RPMI7951 (cell line): ENCODE measurements at regions not wholly inside any gene's neighbourhood (a gene's known extent, or its start where the extent isn't known, plus 50 kb on each side); places are given as distances from the start of the nearest gene placed in this dataset.

Source experiments
- DNase-seq: peaks from one replicate; pipeline ENCODE4 v3.0.0-alpha.2; 2012; ENCODE audit warnings: low read depth

- no peak for DNase-seq
Observed at GRCh38 chr16:76182041-76182635, 95.1 kb upstream of the CNTNAP4 start.

DNA sequence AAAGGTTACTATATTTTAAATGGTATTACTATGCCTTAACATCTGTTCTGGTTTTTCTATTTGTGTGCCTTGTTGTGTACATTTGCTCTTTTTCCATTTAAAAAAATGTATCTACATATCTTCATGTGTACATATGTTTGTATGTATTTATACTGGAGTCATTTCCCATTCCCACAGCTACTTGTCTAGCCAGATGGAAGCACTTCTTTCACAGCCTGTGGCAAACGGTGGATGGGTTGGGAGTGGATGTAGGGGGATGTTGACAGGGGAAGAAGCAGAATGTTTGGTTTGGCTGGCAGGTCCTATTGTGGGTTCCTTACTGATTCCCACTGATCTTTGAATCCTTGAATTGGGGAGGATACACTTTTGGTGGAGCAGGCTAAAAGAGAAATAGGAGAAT is 93.6 kb upstream of the CNTNAP4 start:
- DNase-seq, result no peak

DNA sequence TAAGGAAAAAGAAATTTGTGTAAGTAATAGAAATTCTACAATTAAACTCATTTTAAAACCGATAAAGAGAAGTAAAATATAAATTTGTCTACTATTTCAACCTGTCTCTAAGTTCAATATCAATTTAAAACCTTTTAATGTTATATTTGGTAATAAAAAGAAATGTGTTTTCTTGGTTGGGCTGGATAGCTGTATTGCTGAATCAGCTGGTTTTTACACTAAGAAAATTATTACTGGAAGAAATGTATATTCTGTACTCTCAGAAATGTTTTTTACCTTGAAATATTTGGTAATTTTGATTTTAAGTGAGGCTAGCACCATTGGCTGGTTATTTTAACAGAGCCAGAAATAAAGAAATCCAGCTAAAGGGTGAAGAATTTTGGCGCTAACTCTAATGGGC is 87.1 kb upstream of the CNTNAP4 start:
- DNase-seq, result no peak

DNA sequence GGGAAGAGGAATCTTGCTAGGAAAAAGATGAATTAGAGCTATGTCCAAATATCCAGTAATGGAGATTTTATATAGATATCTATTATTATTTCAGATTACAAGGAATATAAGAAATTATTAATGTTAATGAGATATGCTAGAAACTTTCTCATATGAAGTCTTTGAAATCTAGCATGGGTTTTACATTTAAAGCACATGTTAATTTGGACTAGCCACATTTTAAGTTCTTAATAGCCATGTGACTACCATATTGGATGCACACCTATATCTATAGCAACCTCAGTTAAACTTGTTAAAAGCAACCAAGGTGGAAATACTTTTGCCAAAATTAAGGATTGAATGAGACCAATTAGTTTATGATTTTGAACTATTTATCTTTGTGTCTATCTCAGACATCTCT is 86.7 kb upstream of the CNTNAP4 start:
- no peak for DNase-seq

- no peak for DNase-seq
Observed at GRCh38 chr16:76193906-76194615, 83.1 kb upstream of the CNTNAP4 start.

DNA sequence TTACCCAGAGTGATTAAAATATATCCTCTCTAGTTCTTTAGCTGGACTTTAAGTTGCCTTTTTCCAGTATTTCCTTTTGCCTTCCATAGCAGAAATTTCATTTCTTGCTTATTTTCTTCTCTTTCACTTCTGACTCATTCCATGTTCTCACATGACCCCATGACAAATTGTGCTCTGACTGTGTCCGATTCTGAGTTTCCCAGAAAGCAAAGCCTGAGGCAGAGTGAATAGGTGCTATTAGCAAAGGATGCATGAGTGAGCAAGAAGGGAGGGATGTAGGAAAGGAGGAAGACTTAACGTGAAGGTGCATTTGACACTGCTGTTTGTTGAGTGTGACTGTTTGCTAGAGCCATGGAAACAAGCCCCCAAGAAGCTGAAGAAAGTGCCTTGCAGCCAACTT is 82.6 kb upstream of the CNTNAP4 start:
- no peak for DNase-seq

GRCh38 chr16:76195056-76195455 is 82.1 kb upstream of the CNTNAP4 start:
- no peak for DNase-seq

GRCh38 chr16:76195648-76196047 is 81.6 kb upstream of the CNTNAP4 start:
- DNase-seq, result no peak

DNA sequence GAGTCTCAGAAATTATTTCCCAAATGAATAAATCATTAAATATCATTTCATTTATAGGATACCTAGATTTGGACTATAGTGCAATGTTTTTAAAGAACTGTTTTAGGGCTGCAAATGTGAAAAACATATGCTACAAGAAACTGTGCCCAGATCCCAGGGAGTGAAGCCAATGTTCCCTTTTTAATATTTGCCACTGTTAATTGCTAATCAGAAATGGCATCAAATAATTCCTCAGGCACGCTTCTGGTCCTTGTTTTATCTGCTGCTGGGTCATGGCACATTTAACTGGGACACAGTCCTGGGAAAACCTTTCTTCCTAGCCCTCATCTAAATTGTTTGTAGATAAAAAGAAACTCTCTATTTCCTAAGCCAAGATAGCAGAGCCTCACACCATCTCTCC is 79.3 kb upstream of the CNTNAP4 start:
- no peak for DNase-seq

DNA sequence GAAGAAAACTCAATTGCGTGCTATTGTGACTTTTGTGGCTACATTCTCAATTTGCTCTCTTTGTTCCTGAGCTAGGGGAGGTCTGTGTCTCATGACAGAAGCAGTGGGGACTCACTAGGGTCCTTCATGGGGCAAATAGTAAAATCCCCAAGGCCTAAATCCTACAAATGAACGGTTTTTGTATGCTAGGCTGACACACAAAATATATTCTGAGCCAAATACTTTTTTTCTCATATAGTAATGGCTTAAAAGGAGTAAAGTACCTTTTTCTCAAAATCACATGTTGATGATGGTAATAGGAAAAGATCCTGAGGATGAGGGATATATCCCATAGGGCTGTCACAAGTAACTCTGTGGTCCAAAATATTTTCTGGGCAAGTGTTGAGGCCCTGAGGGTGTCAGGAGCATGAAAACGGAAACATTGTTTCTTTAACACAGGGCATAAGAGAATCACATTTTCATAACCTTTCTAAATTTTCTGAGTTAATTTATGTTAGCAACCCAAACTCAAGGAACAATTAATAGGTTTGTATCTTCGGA is 77.5 kb upstream of the CNTNAP4 start:
- no peak for DNase-seq

GRCh38 chr16:76201385-76201784 is 75.8 kb upstream of the CNTNAP4 start:
- no peak for DNase-seq

GRCh38 chr16:76204249-76204648 is 73.0 kb upstream of the CNTNAP4 start:
- no peak for DNase-seq

- DNase-seq, result no peak
Observed at GRCh38 chr16:76207270-76207669, 69.9 kb upstream of the CNTNAP4 start.

DNA sequence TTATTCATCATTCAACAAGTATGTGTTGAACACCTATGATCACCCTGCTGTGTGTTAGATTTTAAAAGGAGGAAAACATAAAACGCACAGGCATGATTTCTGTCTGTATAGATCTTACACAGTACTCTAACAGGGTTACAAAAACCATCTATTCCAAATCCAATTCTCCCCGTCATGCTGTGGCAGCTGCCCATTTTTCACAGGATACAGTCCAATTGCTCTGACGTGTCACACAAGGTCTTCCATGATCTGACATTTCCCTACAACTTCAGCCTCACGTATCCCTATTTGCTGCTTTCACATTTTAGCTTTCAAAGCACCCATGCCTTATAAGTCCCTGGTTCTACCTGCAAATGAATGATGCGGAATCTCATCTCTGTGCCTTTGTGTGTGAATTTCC is 67.0 kb upstream of the CNTNAP4 start:
- DNase-seq, result no peak

GRCh38 chr16:76213860-76214259 is 63.3 kb upstream of the CNTNAP4 start:
- DNase-seq, result no peak

GRCh38 chr16:76214856-76215255 is 62.3 kb upstream of the CNTNAP4 start:
- no peak for DNase-seq

- no peak for DNase-seq
Observed at GRCh38 chr16:76222087-76222486, 55.1 kb upstream of the CNTNAP4 start.

GRCh38 chr16:76222853-76223252 is 54.3 kb upstream of the CNTNAP4 start:
- DNase-seq, result no peak

DNA sequence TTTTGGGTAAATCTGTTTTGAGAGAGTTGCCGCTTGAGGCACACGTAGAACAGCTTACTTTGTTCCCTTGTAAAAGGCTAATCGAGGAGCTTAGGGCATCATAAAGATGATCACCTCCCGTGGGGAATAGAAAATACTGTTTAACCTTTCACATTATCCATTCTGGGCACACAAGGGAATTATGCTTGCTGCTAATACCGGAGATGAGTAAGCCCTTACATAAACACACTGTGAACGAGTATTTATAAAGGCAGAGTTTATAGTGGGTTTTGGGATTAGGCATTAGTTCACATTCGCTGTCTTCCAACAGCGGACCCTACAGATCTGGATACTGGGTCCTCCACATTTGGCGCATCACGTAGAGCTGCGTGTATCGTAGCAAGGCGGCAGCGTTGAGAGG is 51.2 kb upstream of the CNTNAP4 start:
- no peak for DNase-seq

GRCh38 chr16:76226481-76226880 is 50.7 kb upstream of the CNTNAP4 start:
- no peak for DNase-seq
